GM18502 (cell line): ENCODE measurements at regions not wholly inside any gene's neighbourhood (a gene's known extent, or its start where the extent isn't known, plus 50 kb on each side); places are given as distances from the start of the nearest gene placed in this dataset.
"Not testable (repeated sequence)": the region's sequence is repeated elsewhere in the genome, so short reads cannot be mapped to it uniquely, and the experiment has no call there.

ENCODE experiments used
- ATAC-seq: cut with Tn5 transposase; IDR thresholded peaks from one replicate; pipeline ENCODE4 v1.9.1; 2021; ENCODE audit warnings: mild to moderate bottlenecking; ENCODE audit not compliant: unreplicated experiment, poor library complexity

DNA sequence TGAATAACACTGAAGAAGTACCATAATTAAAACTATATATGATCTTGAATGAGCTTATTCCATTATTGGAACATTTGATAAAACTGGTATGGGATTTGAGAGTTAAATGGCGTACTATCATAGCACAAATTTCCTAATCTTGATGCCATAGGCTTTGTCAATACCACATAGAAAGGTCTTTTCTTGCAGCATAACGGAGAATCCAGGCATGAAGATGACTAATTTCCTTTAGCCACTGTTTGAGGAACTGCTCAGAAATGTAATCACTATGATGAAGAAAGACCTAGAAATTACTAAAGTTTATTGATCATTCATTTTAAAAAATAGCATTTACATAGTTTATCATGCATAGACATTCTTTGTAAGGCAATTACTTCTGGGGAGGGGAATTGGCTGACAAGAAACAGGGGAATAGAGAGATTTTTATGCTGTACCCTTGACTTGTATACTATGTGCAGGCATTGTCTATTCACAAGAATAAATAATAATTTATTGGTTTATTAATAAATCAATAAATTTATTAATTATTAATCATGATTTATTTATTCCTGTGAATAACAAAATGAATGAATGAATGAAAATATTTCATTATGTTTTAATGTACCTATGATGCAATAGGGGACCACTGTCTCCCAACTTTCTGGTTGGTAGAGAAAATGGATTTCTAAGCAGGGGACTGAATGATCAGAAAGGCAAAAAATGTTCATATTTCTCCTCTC, 2676.6 kb downstream of the PCDH9 start:
- ATAC-seq = no peak

DNA sequence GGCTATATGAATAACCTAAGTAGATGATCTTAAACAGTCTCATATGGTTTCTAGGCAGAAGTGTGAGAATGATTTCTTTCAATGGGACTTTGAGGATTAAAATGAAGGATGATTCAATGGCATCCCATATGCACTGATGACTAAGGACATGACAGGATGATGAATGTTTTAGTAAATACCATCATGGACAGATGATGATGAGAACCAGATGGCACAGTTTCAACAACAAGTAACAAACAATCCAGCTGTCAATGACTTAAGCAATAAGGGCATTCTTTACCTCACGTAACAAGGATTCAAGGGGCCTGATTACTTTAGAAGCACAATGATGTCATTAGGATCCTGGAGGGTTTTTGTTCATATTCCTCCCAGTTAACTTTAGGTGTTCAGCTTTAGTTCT, 2678.4 kb downstream of the PCDH9 start:
- no peak for ATAC-seq

DNA sequence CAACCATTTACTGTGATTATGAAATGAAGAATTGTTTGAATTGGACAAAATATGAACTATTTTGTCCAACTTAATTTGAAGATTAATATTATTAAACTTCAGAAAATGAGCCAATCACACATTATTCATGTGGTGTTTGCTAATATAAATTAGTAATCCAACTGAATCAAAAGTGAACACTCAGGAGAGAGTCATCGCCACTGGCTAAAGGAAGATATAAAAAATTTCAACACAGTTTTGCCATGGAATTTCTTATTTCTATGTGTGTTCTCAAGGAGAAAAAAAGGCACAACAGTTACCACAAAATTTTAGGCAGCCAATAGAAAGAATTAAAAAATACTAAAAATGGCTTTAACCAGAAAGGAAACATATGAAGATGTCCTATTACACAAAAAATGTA, 2683.8 kb downstream of the PCDH9 start:
- no peak for ATAC-seq

DNA sequence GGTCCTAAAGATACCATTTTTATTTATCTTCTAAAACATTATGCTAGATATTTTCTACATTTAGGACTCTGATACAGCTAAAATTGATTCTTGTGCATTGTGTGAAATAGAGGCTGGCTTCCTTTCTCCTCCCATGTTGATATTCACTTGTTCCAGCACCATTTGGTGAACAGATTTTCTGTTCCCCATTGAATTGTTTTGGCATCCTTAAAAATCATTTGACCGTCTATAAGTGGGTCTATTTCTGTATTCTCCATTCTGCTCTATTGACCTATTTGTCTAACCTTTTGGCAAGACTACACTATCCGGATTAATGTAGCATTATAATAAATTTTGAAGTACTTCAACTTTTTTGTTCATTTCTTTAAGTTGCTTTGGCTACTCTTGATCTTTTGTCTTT, 2689.2 kb downstream of the PCDH9 start:
- ATAC-seq = no peak

DNA sequence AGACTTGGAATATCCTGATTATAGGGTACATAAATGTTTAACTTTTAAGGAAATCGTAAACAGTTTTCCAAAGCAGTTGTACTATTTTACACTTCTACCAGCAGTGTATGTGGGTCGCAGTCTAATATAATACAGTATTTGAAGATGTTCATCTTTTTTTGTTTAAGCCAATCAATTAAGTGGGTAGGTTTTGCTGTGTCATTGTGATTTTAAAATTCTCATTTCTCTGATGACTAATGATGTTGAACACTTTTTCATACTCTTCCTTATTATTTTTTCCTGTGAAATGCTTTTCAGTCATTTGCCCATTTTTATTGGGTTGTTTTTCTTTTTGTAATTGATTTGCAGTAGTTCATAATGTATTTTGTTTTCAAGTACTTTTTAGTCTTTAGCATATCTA, 2689.7 kb downstream of the PCDH9 start:
- no peak for ATAC-seq

DNA sequence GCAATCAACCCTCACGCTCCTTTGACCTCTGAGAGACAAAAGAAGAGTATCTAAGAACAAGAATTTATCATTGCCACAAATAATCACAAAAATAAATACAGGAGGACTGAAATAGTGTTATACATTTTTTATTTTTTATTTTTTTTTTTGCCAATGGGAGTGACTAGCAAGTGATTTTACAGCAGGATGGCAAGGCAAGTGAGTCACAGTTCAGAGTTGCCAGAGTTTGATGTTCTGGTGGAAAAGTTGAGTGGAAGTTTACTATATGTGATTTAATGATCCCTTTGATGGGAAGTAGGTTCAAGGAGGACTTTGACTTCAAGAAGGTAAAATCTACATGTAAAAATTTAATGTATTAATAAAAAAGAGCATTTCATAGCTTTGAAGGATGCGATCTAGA, 2691.4 kb downstream of the PCDH9 start:
- no peak for ATAC-seq

DNA sequence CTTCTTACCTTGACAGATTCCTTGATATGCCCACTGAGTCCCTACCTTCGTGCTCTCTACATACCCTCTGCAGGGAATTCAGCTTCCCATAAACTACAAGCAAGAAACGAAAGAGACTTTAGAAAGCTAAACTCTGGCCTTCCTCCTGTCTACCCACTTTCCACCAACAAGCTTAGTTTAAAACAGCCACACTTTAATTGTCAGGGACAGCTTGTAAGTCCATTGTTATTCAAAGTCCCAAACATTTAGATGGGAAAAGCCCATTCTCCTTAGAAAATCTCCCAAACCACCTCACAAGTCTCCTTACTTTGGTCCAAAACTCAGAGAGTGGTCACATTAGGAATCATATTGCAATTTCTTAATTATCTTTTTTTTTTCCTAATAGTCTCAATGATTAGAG, 2695.8 kb downstream of the PCDH9 start:
- no peak for ATAC-seq

DNA sequence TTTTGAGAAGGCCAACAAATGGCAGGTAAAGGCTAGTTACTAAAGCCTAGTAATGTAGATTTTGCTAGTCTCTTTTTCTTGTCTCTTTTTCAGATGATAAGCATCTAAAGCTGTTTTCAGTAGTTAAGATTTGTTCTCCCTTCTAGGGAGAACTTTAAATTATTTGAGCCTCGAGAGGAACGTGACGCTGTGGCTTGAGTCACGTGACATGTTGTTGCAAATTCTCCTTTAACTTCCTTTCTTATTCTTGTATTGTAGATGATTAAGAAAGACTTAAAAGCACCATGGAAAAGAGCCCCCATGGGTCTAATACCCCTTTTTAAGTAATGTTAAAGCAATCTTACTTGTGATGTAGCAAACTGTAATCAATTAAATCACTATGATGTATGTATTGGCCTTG, 2698.7 kb downstream of the PCDH9 start:
- ATAC-seq = no peak

DNA sequence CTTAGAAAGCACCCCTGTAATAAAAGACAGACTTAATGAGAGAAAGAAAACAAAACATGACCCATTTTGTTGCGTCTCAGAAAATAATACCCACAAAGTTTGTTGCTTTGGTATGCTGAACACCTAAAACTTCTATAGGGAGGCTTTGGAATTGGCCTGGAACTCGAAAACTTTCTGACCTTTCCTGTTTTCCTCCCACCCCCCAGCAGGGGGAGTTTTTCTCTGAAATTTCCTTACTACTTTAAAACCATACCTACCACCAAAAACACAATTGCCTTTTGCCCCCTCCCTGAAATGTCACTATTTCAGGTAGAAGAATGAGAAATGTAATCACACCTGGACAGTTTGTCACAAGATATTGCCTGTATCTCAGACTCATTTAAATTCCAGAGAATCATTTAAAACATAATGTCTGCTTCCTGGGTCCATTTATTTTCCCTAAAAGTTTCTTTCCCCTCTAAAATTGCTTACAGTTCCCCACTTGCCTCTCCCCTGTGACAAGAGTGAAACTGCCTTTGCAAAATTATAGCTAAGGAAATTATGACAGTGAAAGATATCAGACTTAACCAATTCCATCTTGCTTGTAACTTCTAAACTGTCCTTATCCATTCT, 2700.2 kb downstream of the PCDH9 start:
- no peak for ATAC-seq

DNA sequence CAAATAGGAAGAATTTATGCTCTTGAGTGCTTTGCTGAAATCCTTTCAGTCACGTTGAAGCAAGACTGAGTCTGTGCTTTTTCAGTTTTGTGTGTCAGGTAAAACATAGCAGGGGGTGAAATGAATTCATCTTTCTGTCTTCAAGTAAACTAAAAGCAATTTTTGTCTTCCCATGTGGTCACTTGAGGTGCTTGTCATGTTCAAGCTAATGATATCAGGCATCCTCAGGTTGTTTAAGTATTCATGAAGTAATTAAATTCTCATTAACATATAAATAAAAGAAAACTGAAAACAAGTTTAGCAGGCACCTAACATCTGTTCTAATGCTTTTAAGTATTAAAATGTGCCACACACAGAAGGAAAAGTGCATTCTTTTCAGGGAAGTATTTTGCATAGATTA, 2701.3 kb downstream of the PCDH9 start:
- no peak for ATAC-seq

DNA sequence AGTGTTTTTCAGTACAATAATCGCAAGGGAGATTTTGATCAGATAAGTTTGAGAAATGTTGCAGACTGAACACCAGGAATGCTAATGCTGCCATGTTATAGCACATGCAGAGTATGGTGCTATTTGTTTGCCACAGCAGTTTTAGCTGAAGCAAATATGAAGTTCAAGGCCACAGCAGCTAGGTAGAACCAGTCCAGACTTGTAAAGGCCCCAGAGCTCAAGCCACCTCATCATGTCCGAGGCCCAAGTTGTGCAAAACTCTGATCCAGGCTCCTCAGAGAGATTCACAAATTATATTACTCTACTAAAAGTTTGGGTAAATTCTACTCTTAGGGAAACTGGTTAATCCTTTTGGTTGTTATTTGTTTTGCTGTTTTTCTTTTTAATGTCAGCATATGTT, 2702.6 kb downstream of the PCDH9 start:
- ATAC-seq = no peak

DNA sequence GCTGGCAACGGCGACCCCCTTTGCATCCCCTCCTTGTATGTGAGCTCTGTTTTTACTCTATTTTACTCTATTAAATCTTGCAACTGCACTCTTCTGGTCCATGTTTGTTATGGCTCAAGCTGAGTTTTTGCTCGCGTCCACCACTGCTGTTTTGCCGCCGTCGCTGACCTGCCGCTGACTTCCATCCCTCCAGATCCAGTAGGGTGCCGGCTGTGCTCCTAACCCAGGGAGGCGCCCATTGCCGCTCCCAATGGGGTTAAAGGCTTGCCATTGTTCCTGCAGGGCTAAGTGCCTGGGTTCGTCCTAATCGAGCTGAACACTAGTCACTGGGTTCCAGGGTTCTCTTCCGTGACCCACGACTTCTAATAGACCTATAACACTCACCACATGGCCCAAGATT, 2704.4 kb downstream of the PCDH9 start:
- no peak for ATAC-seq

DNA sequence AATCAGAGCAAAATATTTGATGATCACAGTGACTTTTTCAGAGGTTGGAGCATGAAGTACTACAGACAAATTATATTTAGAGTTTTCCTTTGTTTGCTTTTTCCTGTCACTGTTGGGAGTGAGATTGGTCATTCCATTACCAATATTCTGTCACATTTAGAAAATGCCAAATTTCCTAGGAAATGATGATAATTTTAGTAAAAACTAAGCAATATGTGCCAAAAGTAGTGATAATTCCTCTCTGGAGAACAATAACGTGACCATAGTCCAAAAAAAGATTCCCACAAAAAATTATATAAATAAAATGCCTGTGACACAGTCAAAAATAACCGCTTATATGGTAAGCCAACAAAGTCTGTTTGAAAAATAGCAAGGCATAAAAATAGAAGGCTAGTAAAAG, 2719.4 kb downstream of the PCDH9 start:
- no peak for ATAC-seq

DNA sequence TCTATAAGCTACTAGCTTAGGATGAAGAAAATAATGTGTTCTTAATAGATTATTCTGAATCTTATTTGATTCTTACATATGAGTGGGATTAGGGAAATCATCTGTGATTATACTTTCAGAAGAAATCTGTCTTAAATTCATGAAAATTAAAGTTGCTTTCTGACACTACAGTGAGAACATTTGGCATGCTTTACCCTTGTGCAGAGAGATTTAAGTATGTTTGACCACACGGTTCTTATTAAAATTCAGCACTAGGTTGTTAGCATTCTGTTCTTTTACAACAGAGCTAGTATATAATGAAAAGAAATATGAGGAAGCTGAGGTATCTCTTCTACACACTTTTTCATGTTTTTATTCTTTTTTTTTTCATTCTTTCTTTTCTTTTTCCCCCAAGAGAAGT, 2723.9 kb downstream of the PCDH9 start:
- ATAC-seq = no peak

DNA sequence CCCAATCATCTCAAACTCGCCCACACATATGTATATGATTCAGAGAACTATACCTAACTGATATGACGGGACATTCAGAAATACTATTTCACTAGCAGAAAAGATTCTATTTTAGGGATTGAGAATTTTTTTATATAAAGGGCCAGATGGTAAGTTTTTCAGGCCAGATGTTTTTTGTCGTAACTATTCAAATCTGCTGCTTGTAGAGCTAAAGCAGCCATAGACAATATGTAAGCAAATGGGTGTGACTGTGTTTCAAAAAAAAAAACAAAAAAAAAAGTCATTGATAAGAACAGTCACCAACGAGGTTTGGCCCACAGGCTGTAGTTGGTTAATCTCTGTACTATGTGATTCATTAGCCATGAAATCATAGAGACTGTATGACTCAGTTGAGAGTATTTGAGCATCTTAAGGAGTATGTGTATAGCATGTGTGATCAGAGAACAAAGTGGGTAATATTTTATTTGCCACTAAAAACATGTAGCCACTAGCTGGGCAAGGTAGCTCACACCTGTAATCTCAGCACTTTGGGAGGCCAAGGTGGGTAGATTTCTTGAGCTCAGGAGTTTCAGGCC, 2724.7 kb downstream of the PCDH9 start:
- ATAC-seq = no peak

DNA sequence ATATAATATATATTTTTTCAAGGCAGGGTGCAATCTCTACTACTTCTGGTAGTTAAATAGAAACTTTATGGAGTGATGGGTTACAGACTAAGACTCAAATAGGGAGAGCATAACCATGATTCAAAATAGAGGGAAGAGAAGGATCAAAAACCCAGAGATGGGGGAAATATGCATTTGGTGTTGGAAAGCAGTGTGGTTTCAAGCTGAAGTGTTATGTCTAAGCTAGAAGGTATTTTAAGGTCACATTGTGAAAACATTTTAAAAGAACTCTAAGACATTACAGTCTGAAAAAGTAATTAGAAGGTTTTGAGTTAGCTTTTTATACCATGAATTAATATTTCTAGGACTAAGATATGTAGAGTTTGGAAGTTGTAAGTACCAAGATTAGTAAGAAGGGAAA, 2741.4 kb downstream of the PCDH9 start:
- ATAC-seq = no peak

DNA sequence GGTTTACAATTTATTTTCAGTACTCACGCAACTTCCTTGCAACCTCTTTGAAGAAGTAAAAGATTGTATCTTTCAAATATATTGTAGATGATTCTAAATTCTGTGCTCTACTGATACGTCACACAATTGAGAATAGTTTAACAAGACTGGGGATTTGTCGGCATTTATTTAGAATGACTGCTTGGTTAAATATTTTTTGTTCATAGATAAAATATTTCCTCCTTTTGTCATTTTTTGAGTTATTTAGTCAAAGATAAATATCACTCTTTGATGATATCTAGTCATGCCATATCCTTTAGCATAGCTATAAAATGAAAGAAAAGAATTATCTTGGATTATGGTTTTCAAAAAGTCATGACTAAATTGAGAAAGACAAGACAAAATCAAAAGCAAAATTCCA, 2747.8 kb downstream of the PCDH9 start:
- ATAC-seq = no peak

DNA sequence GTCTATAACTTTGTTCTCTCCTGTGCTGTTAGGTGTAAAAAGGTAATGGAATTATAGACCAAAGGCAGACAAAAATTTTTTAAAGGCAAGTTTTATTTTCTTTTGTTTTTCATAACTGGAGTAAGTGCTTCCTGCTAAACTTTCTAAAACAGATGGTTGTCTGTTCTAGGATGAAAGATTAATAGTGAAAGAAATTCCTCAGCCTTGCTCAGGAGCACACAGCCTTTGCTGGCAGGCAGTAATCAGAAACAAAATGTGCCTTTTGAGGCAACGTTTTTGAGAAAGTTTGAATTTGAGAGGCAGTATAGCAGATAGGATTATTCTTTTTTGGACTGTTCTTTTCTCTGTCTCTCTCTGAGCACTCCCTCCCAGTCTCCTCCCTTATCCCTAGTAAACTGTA, 2749.5 kb downstream of the PCDH9 start:
- ATAC-seq = no peak

DNA sequence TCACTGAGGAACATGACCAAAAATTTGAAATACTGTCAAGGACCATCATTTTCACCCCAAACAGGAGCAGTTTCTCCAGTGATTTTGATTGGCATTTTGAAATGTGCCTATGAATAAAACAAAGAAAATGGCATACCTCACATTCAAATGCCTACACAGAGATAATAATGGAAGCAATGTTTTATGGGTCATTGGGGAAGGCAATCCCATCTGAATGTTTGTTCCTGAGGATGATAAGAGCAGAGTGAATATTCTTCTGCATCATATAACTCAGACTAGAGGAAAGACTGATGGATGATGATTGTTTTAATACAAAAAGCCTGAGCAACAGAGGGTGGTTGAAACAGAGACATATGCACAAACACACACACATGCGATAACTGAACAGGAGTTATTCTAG, 2749.9 kb downstream of the PCDH9 start:
- no peak for ATAC-seq

DNA sequence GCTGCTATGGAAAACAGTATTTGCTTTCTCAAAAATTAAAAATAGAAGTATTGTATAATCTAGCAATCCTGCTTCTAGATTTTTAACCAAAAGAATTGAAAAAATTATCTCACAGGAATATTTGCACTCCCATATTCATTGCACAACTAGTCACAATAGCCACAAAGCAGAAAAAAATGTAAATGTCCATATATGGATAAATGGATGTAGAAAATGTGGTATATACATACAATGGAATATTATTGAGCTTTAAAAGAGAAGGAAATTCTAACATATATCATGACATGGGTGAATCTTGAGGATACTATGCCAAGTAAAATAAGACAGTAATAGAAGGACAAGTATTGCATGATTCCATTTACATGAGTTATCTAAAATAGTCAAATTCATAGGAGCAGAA, 2753.0 kb downstream of the PCDH9 start:
- ATAC-seq = no peak

DNA sequence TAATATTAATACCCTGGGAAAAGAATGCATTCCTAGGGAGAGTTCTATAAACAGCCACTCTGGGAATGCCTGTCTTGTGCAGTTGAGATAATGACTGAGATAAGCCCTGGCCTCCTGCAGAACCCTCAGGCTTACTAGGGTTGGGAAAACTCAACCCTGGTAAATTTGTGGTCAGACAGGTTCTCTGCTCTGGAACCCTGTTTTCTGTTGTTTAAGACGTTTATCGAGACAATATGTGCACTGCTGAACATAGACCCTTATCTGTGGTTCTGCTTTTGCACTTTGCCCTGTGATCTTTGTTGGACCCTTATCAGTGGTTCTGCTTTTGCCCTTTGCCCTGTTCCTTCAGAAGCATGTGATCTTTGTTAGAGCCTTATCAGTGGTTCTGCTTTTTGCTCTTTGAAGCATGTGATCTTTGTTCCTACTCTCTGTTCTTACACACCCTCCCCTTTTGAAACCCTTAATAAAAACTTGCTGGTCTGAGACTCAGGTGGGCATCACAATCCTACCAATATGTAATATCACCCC, 2754.0 kb downstream of the PCDH9 start:
- ATAC-seq = not testable (repeated sequence)

DNA sequence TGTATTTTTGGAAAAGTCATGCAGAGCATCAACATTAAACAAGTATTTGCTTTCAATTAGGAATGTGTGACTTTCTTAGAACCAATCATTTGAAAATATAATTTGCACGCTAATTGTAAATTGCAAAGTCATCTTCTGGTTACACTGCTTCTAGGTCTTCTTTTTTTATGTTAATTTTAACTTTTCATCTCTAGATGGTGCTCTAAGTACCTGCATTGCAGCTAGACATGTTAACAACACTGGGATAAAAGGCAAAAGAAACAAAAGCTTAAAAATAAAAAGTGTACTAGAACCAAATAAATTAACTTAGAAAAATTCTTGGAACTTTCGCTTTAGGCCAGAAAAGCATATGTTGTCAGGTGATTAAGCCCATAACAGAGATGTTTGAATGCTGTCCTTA, 2758.2 kb downstream of the PCDH9 start:
- ATAC-seq = no peak
